IMR-90 (cell line): ENCODE measurements at regions not wholly inside any gene's neighbourhood (a gene's known extent, or its start where the extent isn't known, plus 50 kb on each side); places are given as distances from the start of the nearest gene placed in this dataset.

Source experiments
- ATAC-seq: fragments of 200-7000 bp; cut with Tn5 transposase; 2 replicates; pipeline ENCODE4 v1.9.1; 2020; ENCODE audit warnings: low read depth, mild to moderate bottlenecking, moderate library complexity
- BruUV-seq: library from RNA; stranded (reverse); fragments of 400-500 nt; replicated peaks from 2 replicates; lab custom pipeline; 2021; lab: Mats Ljungman, UMichigan
- CTCF ChIA-PET: fragments of 300-600 bp; formaldehyde crosslinking; extraction: SDS; loops from one replicate; lab custom pipeline; 2021; ENCODE audit warnings: antibody characterized with exemption; lab: Yijun Ruan, JAX
- POLR2A ChIA-PET: fragments of 300-600 bp; sonication (Branson Sonifier 250); formaldehyde crosslinking; loops from one replicate; lab custom pipeline; 2022; ENCODE audit warnings: antibody characterized with exemption; ENCODE audit not compliant: unreplicated experiment; lab: Charles Lee
- DNase-seq: peaks from one replicate; pipeline ENCODE4 v3.0.0; 2013
- H2AFZ ChIP-seq: replicated peaks from 2 replicates; pipeline ENCODE3; 2013; ENCODE audit warnings: low read length, mild to moderate bottlenecking; ENCODE audit not compliant: poor library complexity
- H2AK5ac ChIP-seq: 2 replicates; pipeline ENCODE4 v1.6.1; 2013; ENCODE audit warnings: low read depth, low read length, inconsistent platforms
- H2AK9ac ChIP-seq: replicated peaks from 2 replicates; pipeline ENCODE3; 2013; ENCODE audit warnings: mild to moderate bottlenecking, low read depth, low read length, moderate library complexity; ENCODE audit not compliant: poor library complexity
- H2BK120ac ChIP-seq: 2 replicates; pipeline ENCODE4 v1.6.1; 2013; ENCODE audit warnings: low read depth, low read length, inconsistent platforms
- H2BK15ac ChIP-seq: 3 replicates; pipeline ENCODE4 v1.6.1; 2013; ENCODE audit warnings: low read depth, low read length, inconsistent platforms
- H2BK20ac ChIP-seq: 2 replicates; pipeline ENCODE4 v1.6.1; 2013; ENCODE audit warnings: low read depth, mild to moderate bottlenecking, inconsistent platforms, low read length, moderate library complexity
- H2BK5ac ChIP-seq: 2 replicates; pipeline ENCODE4 v1.6.1; 2013; ENCODE audit warnings: mild to moderate bottlenecking, low read depth, low read length, inconsistent platforms; ENCODE audit not compliant: poor library complexity, severe bottlenecking
- H3K14ac ChIP-seq: replicated peaks from 2 replicates; pipeline ENCODE4 v1.6.1; 2013; ENCODE audit warnings: low read depth, low read length, inconsistent platforms
- H3K18ac ChIP-seq: 2 replicates; pipeline ENCODE4 v1.6.1; 2013; ENCODE audit warnings: low read depth, low read length, control low read depth
- H3K23ac ChIP-seq: 2 replicates; pipeline ENCODE4 v1.6.1; 2013; ENCODE audit warnings: low read depth, low read length, inconsistent platforms
- H3K27ac ChIP-seq: 2 replicates; pipeline ENCODE4 v1.5.1; 2013; ENCODE audit warnings: mild to moderate bottlenecking, control low read depth, low read length; ENCODE audit not compliant: insufficient read depth
- H3K27me3 ChIP-seq: 2 replicates; pipeline ENCODE4 v1.6.1; 2013; ENCODE audit warnings: low read length; ENCODE audit not compliant: control insufficient read depth, insufficient read depth
- H3K36me3 ChIP-seq: 2 replicates; pipeline ENCODE4 v1.6.1; 2013; ENCODE audit warnings: low read length, mixed read lengths; ENCODE audit not compliant: control insufficient read depth, insufficient read depth
- H3K4ac ChIP-seq: 2 replicates; pipeline ENCODE4 v1.6.1; 2013; ENCODE audit warnings: low read depth, low read length, inconsistent platforms
- H3K4me1 ChIP-seq: 2 replicates; pipeline ENCODE4 v1.6.1; 2013; ENCODE audit warnings: low read length, mixed read lengths; ENCODE audit not compliant: control insufficient read depth, insufficient read depth
- H3K4me2 ChIP-seq: 2 replicates; pipeline ENCODE4 v1.6.1; 2013; ENCODE audit warnings: low read depth, mild to moderate bottlenecking, control low read depth, low read length, moderate library complexity
- H3K4me3 ChIP-seq: 2 replicates; pipeline ENCODE4 v1.5.1; 2013; ENCODE audit warnings: low read depth, mild to moderate bottlenecking, control low read depth, low read length, moderate library complexity; ENCODE audit not compliant: insufficient read depth
- H3K56ac ChIP-seq: 2 replicates; pipeline ENCODE4 v1.6.1; 2013; ENCODE audit warnings: low read length, inconsistent platforms; ENCODE audit not compliant: insufficient read depth; ENCODE audit errors: extremely low read depth
- H3K79me1 ChIP-seq, 2 experiments: 2 replicates each; pipeline ENCODE4 v1.6.1; 2013; ENCODE audit warnings: low read length in 2 of 2, inconsistent platforms in 1 of 2, low read depth in 1 of 2
- H3K9ac ChIP-seq: 2 replicates; pipeline ENCODE4 v1.6.1; 2013; ENCODE audit warnings: low read depth, low read length, control low read depth
- H3K9me1 ChIP-seq: 2 replicates; pipeline ENCODE4 v1.6.1; 2013; ENCODE audit warnings: low read length, inconsistent platforms; ENCODE audit not compliant: insufficient read depth
- H3K9me3 ChIP-seq: 2 replicates; pipeline ENCODE4 v1.6.1; 2013; ENCODE audit warnings: low read length; ENCODE audit not compliant: control insufficient read depth, insufficient read depth
- H4K20me1 ChIP-seq: 2 replicates; pipeline ENCODE4 v1.6.1; 2013; ENCODE audit warnings: low read length, inconsistent platforms; ENCODE audit not compliant: insufficient read depth
- H4K5ac ChIP-seq: 2 replicates; pipeline ENCODE4 v1.6.1; 2013; ENCODE audit warnings: mild to moderate bottlenecking, low read depth, low read length, control low read depth
- H4K8ac ChIP-seq, 2 experiments: 2 replicates each; pipeline ENCODE4 v1.6.1; 2013; ENCODE audit warnings: low read depth in 2 of 2, low read length in 2 of 2, control low read depth in 1 of 2, inconsistent platforms in 1 of 2
- H4K91ac ChIP-seq: 2 replicates; pipeline ENCODE4 v1.6.1; 2013; ENCODE audit warnings: low read depth, low read length, inconsistent platforms; ENCODE audit not compliant: insufficient read depth
- BHLHE40 ChIP-seq: fragments of 150-350 bp; IDR thresholded peaks from 2 replicates; pipeline ENCODE4 v1.6.1; 2016; ENCODE audit warnings: mild to moderate bottlenecking, low read depth, low read length
- CHD1 ChIP-seq: IDR thresholded peaks from 2 replicates; pipeline ENCODE4 v1.6.1; 2012; ENCODE audit warnings: low read depth, low read length, improper control_type of control experiment
- MXI1 ChIP-seq: IDR thresholded peaks from 2 replicates; pipeline ENCODE4 v1.6.1; 2012; ENCODE audit warnings: low read depth, mild to moderate bottlenecking, low read length, moderate library complexity, borderline replicate concordance
- NFE2L2 ChIP-seq: fragments of 150-350 bp; IDR thresholded peaks from 2 replicates; pipeline ENCODE4 v1.6.1; 2016; ENCODE audit warnings: low read depth, mild to moderate bottlenecking, low read length
- RCOR1 ChIP-seq: IDR thresholded peaks from 2 replicates; pipeline ENCODE4 v1.6.1; 2012; ENCODE audit warnings: mild to moderate bottlenecking, low read length, improper control_type of control experiment; ENCODE audit not compliant: insufficient replicate concordance
- SMC3 ChIP-seq: fragments of 150-350 bp; IDR thresholded peaks from 2 replicates; pipeline ENCODE4 v1.6.1; 2016; ENCODE audit warnings: low read depth, mild to moderate bottlenecking, antibody characterized with exemption, low read length, moderate library complexity
- dilution Hi-C: fragments of 300-500 bp; cut with HindIII; formaldehyde crosslinking; loops from one replicate; pipeline ENCODE4 v1.14.3; 2018; ENCODE audit warnings: low sequenced_read_pairs; ENCODE audit not compliant: unreplicated experiment
- in situ Hi-C: fragments of 300-500 bp; cut with MboI; formaldehyde crosslinking; loops from 3 replicates; pipeline ENCODE4 v1.14.3; 2019; ENCODE audit warnings: low sequenced_read_pairs, inconsistent platforms, mixed read lengths
- intact Hi-C: fragments of 100-400 bp; cut with micrococcal nuclease; formaldehyde crosslinking; loops from 2 replicates; pipeline ENCODE4 v1.10.0; 2022
- TF ChIP-seq, protein P1 (sequence below): fragments of 150-350 bp; IDR thresholded peaks from 2 replicates; pipeline ENCODE4 v1.6.1; 2017; ENCODE audit warnings: mild to moderate bottlenecking, antibody characterized with exemption, low read length, low read depth

DNA sequence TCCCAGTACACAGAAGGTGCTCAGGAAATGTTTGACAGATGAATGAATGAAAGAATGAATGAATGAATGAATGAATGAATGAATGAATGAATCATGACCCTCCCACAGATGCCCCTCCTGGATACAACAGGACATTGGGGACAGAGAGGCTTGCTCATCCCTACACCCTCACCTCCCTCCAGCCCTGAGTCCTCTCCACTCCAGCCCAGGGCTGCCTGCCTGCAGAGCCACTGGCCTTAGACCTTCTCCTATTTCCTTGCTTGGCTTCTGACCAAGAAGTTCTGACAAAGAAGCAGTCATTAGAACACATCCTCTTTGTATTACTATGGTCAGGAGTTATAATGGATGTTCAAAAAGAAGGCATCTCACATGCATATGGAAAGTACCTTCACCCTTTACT lies 240.7 kb upstream of the DAPK1 start:
- Histone ChIP-seq H3K79me1 (no peaks in the 10 kb centered on the region), H2BK15ac (no peak overlapping the region), H3K27me3 (no peaks in the 10 kb centered on the region), H3K18ac (no peak overlapping the region), H3K36me3 (no peaks in the 10 kb centered on the region), H3K56ac (no peak overlapping the region), H3K23ac (no peak overlapping the region), H4K91ac (no peak overlapping the region), H3K14ac (no peak overlapping the region), H3K9me1 (no peaks in the 10 kb centered on the region; the same call in 1 of the 2 replicates), H3K9me3 (no peaks in the 10 kb centered on the region), H3K4me2 (no peak overlapping the region), H3K4ac (no peak overlapping the region), H2AK5ac (no peak overlapping the region), H2BK5ac (no peak overlapping the region), H4K20me1 (no peaks in the 10 kb centered on the region), H3K4me1 (peaks cover 10% of the 10 kb centered on the region; the same call in 1 of the 2 replicates), H4K8ac (no peak overlapping the region), H3K9ac (no peak overlapping the region), H2AK9ac (no peak overlapping the region), H4K5ac (no peak overlapping the region), H3K27ac (no peak overlapping the region), H2AFZ (no peak overlapping the region), H2BK120ac (no peak overlapping the region), H3K4me3 (no peak overlapping the region), H2BK20ac (no peak overlapping the region)
- CTCF ChIA-PET: no interaction called here
- BruUV-seq: no TSS peak
- DNase-seq (peak; percentile 44), ATAC-seq (peak; percentile 44; the same call in 1 of the 2 replicates)
- intact Hi-C loops (no loop called here), dilution Hi-C loops (no loop called here), in situ Hi-C loops (no loop called here)
- TF ChIP-seq, protein P1, sequence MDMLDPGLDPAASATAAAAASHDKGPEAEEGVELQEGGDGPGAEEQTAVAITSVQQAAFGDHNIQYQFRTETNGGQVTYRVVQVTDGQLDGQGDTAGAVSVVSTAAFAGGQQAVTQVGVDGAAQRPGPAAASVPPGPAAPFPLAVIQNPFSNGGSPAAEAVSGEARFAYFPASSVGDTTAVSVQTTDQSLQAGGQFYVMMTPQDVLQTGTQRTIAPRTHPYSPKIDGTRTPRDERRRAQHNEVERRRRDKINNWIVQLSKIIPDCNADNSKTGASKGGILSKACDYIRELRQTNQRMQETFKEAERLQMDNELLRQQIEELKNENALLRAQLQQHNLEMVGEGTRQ: no peak
- TF ChIP-seq SMC3 (no peak), MXI1 (no peak), RCOR1 (no peak), BHLHE40 (no peak), CHD1 (no peak), NFE2L2 (no peak)
- POLR2A ChIA-PET: no interaction called here
